ENCODE measurements at regions not wholly inside any gene's neighbourhood (a gene's known extent, or its start where the extent isn't known, plus 50 kb on each side); places are given as distances from the start of the nearest gene placed in this dataset.

DNA sequence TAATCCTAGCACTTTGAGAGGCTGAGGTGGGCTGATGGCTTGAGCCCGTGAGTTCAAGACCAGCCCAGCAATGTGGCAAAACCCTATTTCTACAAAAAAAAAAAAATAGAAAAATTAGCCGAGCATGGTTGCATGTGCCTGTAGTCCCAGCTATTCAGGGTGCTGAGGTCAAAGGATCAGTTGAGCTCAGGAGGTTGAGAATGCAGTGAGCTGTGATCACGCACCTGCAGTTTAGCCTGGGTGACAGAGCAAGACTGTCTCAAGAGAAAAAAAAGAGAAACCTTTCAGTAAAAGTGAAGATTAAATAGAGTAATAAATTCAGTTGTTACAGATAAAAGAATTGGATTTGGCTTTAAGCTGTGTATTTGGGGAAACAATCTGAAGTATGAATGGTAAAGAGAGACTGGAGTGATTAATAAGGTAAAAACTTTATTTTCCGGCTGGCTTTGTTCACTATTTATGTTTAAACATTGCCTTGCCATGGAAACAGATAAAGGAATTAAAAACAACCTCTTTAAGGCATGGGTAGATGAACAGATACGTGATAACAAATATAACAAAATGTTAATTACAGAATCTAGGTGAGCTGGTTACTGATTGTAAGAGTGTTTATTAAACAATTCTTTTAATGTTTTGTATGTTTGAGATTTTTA, 56.0 kb upstream of the PCAT7 start:
- H3K4me3 ChIP-seq (ENCODE audit: low read length in 3 of 3), result no peak overlapping the region
- no peak overlapping the region for H3K9ac ChIP-seq (ENCODE audit: low read length in 3 of 3)
- no peaks in the 10 kb centered on the region for H3K4me1 ChIP-seq (ENCODE audit: control insufficient read depth in 2 of 3, insufficient read depth in 2 of 3, low read depth in 1 of 3, low read length in 3 of 3)
- TF ChIP-seq CTCF (IDR thresholded peaks at IDR 0.05; ENCODE audit: borderline replicate concordance, extremely low read depth, insufficient read depth), result no peak
- peak in 2 of 5 donors; percentile 20 to 29 for DNase-seq
- no peaks in the 10 kb centered on the region for H3K27me3 ChIP-seq (ENCODE audit: control insufficient read depth, insufficient read depth, low read length)
- FAIRE-seq, result no peak
- H3K36me3 ChIP-seq (ENCODE audit: control insufficient read depth in 2 of 3, insufficient read depth in 3 of 3, low read length in 3 of 3), result no peaks in the 10 kb centered on the region
- H3K9me3 ChIP-seq (ENCODE audit: control insufficient read depth in 2 of 3, insufficient read depth in 1 of 3, low read length in 3 of 3), result no peaks in the 10 kb centered on the region
- intact Hi-C loops (cut with DNase I), result no loop called here
- H3K27ac ChIP-seq (ENCODE audit: low read depth in 2 of 2, low read length in 2 of 2), result no peak overlapping the region

DNA sequence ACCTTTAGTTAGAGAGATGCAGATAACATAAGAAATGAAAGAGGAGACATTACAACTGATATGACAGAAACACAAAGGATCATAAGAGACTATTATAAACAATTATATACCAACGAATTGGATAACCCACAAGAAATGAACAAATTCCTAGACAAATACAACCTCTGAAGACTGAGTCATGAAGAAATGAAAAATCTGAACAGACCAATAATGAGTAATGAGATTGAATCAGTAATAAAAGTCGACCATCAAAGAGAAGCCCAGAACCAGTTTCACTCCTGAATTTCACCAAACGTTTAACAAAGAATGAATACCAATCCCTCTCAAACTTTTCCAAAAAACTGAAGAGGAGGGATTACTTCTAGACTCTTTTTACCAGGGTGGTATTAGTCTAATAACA, 50.5 kb upstream of the PCAT7 start:
- Histone ChIP-seq H3K4me1 (ENCODE audit: control insufficient read depth in 2 of 3, insufficient read depth in 2 of 3, low read depth in 1 of 3, low read length in 3 of 3) (no peaks in the 10 kb centered on the region), H3K4me3 (ENCODE audit: low read length in 3 of 3) (no peak overlapping the region), H3K27me3 (ENCODE audit: control insufficient read depth, insufficient read depth, low read length) (no peaks in the 10 kb centered on the region), H3K9me3 (ENCODE audit: control insufficient read depth in 2 of 3, insufficient read depth in 1 of 3, low read length in 3 of 3) (no peaks in the 10 kb centered on the region), H3K9ac (ENCODE audit: low read length in 3 of 3) (no peak overlapping the region), H3K36me3 (ENCODE audit: control insufficient read depth in 2 of 3, insufficient read depth in 3 of 3, low read length in 3 of 3) (no peaks in the 10 kb centered on the region), H3K27ac (ENCODE audit: low read depth in 2 of 2, low read length in 2 of 2) (no peak overlapping the region)
- intact Hi-C loops (cut with DNase I), result no loop called here
- DNase-seq (no peak), FAIRE-seq (no peak)
- TF ChIP-seq CTCF (IDR thresholded peaks at IDR 0.05; ENCODE audit: borderline replicate concordance, extremely low read depth, insufficient read depth), result no peak
